A549 (cell line): ENCODE measurements at regions not wholly inside any gene's neighbourhood (a gene's known extent, or its start where the extent isn't known, plus 50 kb on each side); places are given as distances from the start of the nearest gene placed in this dataset.

Experiments
- ATAC-seq, 2 experiments: fragments of 200-7000 bp in 1 of 2; fragments of >200 bp in 1 of 2; cut with Nextera tagmentation in 1 of 2; cut with Tn5 transposase in 1 of 2; 3 replicates each; pipeline versions ENCODE4 v1.8.0 to v1.9.1; 2018 to 2020; ENCODE audit warnings: mild to moderate bottlenecking in 1 of 2, moderate library complexity in 1 of 2
- CTCF ChIA-PET: fragments of 300-600 bp; sonication (Branson Sonifier 250); formaldehyde crosslinking; extraction: SDS; loops from one replicate; lab custom pipeline; 2021; ENCODE audit warnings: antibody characterized with exemption, inconsistent platforms; lab: Yijun Ruan, JAX
- POLR2A ChIA-PET: fragments of 350-600 bp; formaldehyde crosslinking; extraction: SDS; loops from one replicate; lab custom pipeline; 2021; ENCODE audit warnings: antibody characterized with exemption, inconsistent platforms; lab: Yijun Ruan, JAX
- DNase-seq, 2 experiments: peaks; one replicate each; pipeline versions ENCODE4 v3.0.0 to v3.0.0-alpha.2; 2011 to 2016; ENCODE audit warnings: low read depth in 1 of 2, low spot score in 1 of 2
- FAIRE-seq: peaks from 2 replicates; lab custom pipeline; 2011; peaks lifted over from hg19 to GRCh38; lab: Jason Lieb, UNC
- H3K27ac ChIP-seq, 2 experiments: fragments of >200 bp; sonication (Bioruptor Twin); formaldehyde crosslinking; 3 replicates each; pipeline ENCODE4 v1.5.1; 2016 to 2017
- H3K4me1 ChIP-seq: fragments of >200 bp; sonication (Bioruptor Twin); formaldehyde crosslinking; 3 replicates; pipeline ENCODE4 v1.6.1; 2016
- H3K4me2 ChIP-seq: fragments of >200 bp; sonication (Bioruptor Twin); formaldehyde crosslinking; 3 replicates; pipeline ENCODE4 v1.6.1; 2016
- H3K4me3 ChIP-seq: fragments of >200 bp; sonication (Bioruptor Twin); formaldehyde crosslinking; 3 replicates; pipeline ENCODE4 v1.5.1; 2016
- H3K9me3 ChIP-seq: fragments of >200 bp; sonication (Bioruptor Twin); formaldehyde crosslinking; 3 replicates; pipeline ENCODE4 v1.6.1; 2016
- CHD4 ChIP-seq: fragments of 200-600 bp; sonication (generic); IDR thresholded peaks from 2 replicates; pipeline ENCODE4 v1.6.1; 2016; ENCODE audit warnings: antibody characterized with exemption, mild to moderate bottlenecking, borderline replicate concordance
- HOXB5 ChIP-seq: fragments of 250-450 bp; sonication (Bioruptor Pico); IDR thresholded peaks from 2 replicates; pipeline ENCODE4 v1.5.0; 2020; ENCODE audit warnings: mild to moderate bottlenecking, moderate library complexity
- JUNB ChIP-seq: fragments of >200 bp; sonication (Bioruptor Twin); formaldehyde crosslinking; IDR thresholded peaks from 2 replicates; pipeline ENCODE4 v1.6.1; 2016
- KDM5A ChIP-seq: fragments of 200-600 bp; sonication (generic); IDR thresholded peaks from 2 replicates; pipeline ENCODE4 v1.6.1; 2016; ENCODE audit warnings: antibody characterized with exemption, mild to moderate bottlenecking
- MAFK ChIP-seq: fragments of 450-650 bp; IDR thresholded peaks from 2 replicates; pipeline ENCODE4 v1.6.1; 2014; ENCODE audit not compliant: partially characterized antibody
- MAZ ChIP-seq: fragments of 150-350 bp; IDR thresholded peaks from 2 replicates; pipeline ENCODE4 v1.6.1; 2014; ENCODE audit warnings: antibody characterized with exemption, low read depth, low read length, borderline replicate concordance
- MYC ChIP-seq: IDR thresholded peaks from 2 replicates; pipeline ENCODE4 v1.6.1; 2012; ENCODE audit warnings: mild to moderate bottlenecking, inconsistent platforms, low read length, improper control_type of control experiment, borderline replicate concordance
- NPAS2 ChIP-seq: fragments of 250-450 bp; sonication (Bioruptor Pico); IDR thresholded peaks from 2 replicates; pipeline ENCODE4 v1.8.0; 2022; ENCODE audit warnings: mild to moderate bottlenecking, moderate library complexity, borderline replicate concordance
- PHF8 ChIP-seq: fragments of 200-600 bp; sonication (generic); IDR thresholded peaks from 2 replicates; pipeline ENCODE4 v1.6.1; 2016; ENCODE audit warnings: low read depth, mild to moderate bottlenecking, antibody characterized with exemption, moderate library complexity, borderline replicate concordance
- POLR2A ChIP-seq: IDR thresholded peaks from 2 replicates; pipeline ENCODE4 v1.6.1; 2012; ENCODE audit warnings: mild to moderate bottlenecking, low read length
- RARB ChIP-seq: fragments of 250-450 bp; sonication (Bioruptor Pico); IDR thresholded peaks from 2 replicates; pipeline ENCODE4 v1.8.0; 2021; ENCODE audit warnings: mild to moderate bottlenecking, moderate library complexity
- RCOR1 ChIP-seq: fragments of 150-350 bp; IDR thresholded peaks from 2 replicates; pipeline ENCODE4 v1.6.1; 2014; ENCODE audit warnings: antibody characterized with exemption, low read length, low read depth
- ZSCAN20 ChIP-seq: fragments of 250-450 bp; sonication (Bioruptor Pico); IDR thresholded peaks from 2 replicates; pipeline ENCODE4 v1.8.0; 2022; ENCODE audit warnings: mild to moderate bottlenecking, moderate library complexity
- whole genome bisulfite sequencing: methylation state at CpG from one replicate; pipeline ENCODE4 v1.1.6; 2017; ENCODE audit errors: missing lambda C conversion rate; 5-methylcytosine and 5-hydroxymethylcytosine counted together
- TF ChIP-seq, protein P1 (sequence below): fragments of >200 bp; sonication (Bioruptor Twin); formaldehyde crosslinking; IDR thresholded peaks from 3 replicates; pipeline ENCODE4 v1.6.1; 2016
- TF ChIP-seq, protein P2 (sequence below): fragments of 150-350 bp; IDR thresholded peaks from 2 replicates; pipeline ENCODE4 v1.6.1; 2014; ENCODE audit warnings: low read depth, mild to moderate bottlenecking, low read length

DNA sequence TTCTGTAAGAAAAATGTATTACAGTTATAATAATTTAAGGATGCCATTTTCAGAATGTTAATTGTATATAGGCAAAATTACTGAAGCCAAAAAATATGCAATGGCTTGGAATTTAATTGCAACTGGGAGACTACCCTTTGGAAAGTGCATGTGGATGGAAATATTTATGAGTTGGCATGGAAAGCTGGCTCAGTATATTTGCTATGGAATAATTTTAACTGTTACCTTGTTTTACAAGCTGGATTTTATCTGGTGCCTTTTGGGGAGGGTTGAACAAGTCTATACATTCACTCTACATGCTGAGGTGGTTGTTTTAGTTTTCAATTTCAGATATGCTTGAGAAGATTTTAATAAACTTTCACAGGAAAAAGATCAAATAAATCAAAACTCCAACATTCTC is 80.9 kb upstream of the ABCB5 start (continued):
- TF ChIP-seq, protein P1, sequence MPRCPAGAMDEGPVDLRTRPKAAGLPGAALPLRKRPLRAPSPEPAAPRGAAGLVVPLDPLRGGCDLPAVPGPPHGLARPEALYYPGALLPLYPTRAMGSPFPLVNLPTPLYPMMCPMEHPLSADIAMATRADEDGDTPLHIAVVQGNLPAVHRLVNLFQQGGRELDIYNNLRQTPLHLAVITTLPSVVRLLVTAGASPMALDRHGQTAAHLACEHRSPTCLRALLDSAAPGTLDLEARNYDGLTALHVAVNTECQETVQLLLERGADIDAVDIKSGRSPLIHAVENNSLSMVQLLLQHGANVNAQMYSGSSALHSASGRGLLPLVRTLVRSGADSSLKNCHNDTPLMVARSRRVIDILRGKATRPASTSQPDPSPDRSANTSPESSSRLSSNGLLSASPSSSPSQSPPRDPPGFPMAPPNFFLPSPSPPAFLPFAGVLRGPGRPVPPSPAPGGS = no peak
- TF ChIP-seq, protein P2, sequence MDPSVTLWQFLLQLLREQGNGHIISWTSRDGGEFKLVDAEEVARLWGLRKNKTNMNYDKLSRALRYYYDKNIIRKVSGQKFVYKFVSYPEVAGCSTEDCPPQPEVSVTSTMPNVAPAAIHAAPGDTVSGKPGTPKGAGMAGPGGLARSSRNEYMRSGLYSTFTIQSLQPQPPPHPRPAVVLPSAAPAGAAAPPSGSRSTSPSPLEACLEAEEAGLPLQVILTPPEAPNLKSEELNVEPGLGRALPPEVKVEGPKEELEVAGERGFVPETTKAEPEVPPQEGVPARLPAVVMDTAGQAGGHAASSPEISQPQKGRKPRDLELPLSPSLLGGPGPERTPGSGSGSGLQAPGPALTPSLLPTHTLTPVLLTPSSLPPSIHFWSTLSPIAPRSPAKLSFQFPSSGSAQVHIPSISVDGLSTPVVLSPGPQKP = no peak
- TF ChIP-seq MAZ = no peak
- no peak for TF ChIP-seq POLR2A
- TF ChIP-seq MAFK = no peak

DNA sequence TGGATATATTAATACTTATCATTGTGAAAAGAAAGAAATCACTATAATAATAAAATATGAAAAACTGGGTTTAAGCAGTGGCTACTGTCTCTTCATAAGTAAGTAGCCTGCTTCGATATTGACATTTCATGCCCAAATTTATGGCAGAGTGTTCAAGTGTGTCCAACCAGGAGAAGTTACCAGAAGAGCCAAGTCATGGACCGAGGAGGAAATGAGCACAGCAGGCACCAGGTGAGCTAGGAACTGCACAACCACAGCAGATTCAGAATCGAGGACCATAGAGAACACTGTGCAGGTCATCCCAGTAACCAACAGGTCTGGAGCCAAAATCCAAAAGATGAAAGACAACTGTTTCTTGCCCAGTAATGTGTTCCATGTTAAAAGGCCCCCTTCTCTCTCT is 79.9 kb upstream of the ABCB5 start:
- DNase-seq = no peak
- FAIRE-seq = no peak
- no peak for TF ChIP-seq JUNB
- H3K27ac ChIP-seq = no peak overlapping the region
- 3% methylated on average over 3 of the region's 3 CpGs for WGBS
- no peaks in the 10 kb centered on the region for H3K4me1 ChIP-seq
- H3K4me2 ChIP-seq = no peak overlapping the region
- no peak overlapping the region for H3K4me3 ChIP-seq
- ChIA-PET CTCF (no interaction called here), POLR2A (no interaction called here)
- no peak for ATAC-seq
- no peaks in the 10 kb centered on the region for H3K9me3 ChIP-seq

DNA sequence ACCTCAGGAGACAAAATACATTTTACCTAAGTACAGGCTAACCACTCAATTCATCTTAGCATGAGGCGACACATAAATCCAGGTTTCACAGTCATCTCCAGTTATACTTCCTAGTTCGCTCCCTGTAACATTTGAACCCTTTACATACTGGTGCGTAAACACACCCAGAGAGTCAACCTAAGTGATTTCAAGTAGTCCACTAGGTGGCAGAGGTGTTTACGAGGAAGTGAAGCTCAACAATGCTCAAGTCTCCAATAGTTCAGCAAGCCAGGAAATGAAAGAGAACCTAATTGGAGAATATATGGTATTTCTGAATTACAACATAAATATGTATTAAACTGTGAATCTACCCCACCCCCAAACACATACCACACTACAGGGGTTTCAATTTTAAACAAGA is 76.3 kb upstream of the ABCB5 start:
- FAIRE-seq (peak; percentile 28), DNase-seq (peak; percentile 4 to 52), ATAC-seq (peak in 1 of 2 experiments; percentile 53; a peak in 3 of 6 replicates)
- H3K4me2 ChIP-seq = no peak overlapping the region
- ChIA-PET CTCF (interaction anchor here (1.0 kb wide), 1 partner anchor 59 kb away, joined by 5 read pairs; no protein-coding TSS in a partner anchor), POLR2A (no interaction called here)
- no peak overlapping the region for H3K4me3 ChIP-seq
- 44% methylated on average over 4 of the region's 4 CpGs for WGBS
- no peaks in the 10 kb centered on the region for H3K9me3 ChIP-seq
- H3K27ac ChIP-seq = no peak overlapping the region
- TF ChIP-seq MYC = no peak
- H3K4me1 ChIP-seq = no peaks in the 10 kb centered on the region

DNA sequence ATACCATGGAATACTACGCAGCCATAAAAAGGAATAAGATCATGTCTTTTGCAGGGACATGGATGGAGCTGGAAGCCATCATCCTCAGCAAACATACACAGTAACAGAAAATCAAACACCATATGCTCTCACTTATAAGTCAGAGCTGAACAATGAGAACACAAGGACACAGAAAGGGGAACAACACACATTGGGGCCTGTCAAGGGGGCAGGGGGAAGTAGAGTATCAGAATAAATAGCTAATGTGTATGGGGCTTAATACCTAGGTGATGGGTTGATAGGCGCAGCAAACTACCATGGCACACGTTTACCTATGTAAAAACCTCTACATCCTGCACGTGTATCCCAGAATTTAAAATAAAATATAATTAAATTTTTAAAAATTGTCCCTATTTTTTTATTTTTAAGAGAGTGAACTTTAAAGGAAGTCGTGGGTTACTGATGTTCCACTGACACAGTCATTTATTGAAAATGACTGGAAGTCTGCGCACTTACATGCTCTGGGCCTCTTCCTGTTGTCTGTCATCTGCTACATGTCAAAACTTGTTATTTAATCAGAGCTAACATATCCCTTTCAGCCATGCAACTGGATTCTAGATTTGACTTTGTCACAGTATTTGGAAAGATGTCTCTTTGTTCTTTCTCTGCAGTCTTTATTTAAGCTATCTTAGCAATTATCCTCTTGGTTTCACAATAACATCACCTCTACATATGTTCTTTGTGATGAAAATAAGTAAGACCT is 73.7 kb upstream of the ABCB5 start:
- 46% methylated on average over 6 of the region's 6 CpGs for WGBS
- no peak for DNase-seq
- ChIA-PET POLR2A (no interaction called here), CTCF (no interaction called here)
- no peak overlapping the region for H3K27ac ChIP-seq
- no peak for FAIRE-seq
- H3K4me3 ChIP-seq = no peak overlapping the region
- no peak for ATAC-seq
- H3K9me3 ChIP-seq = no peaks in the 10 kb centered on the region
- no peak for TF ChIP-seq ZSCAN20 (CRISPR knock-in tag)
- TF ChIP-seq, protein P1 = no peak
- TF ChIP-seq HOXB5 (CRISPR knock-in tag) = no peak
- TF ChIP-seq POLR2A = no peak
- TF ChIP-seq CHD4 = no peak
- TF ChIP-seq KDM5A = no peak
- H3K4me1 ChIP-seq = no peaks in the 10 kb centered on the region
- H3K4me2 ChIP-seq = no peak overlapping the region

DNA sequence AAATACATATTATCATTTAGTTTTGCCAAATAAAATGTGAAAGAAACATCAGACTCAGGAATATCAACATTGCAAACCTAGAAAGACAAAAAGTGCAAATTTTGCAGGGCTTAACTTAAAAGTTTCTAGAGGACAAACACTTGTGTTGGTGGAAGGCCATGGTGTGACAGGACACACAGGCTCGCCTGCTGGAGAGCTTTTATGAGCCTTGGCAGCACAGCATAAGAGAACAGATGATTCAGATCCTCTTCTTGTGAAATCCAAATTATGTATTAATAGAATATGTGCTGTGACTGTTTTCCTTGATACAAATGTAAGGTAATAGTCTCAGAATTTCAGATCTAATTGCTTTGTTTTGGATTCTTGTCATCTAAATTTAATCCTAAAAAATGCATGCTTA is 72.9 kb upstream of the ABCB5 start:
- DNase-seq = no peak
- Histone ChIP-seq H3K4me3 (no peak overlapping the region), H3K4me1 (no peaks in the 10 kb centered on the region), H3K27ac (no peak overlapping the region), H3K9me3 (no peaks in the 10 kb centered on the region), H3K4me2 (no peak overlapping the region)
- ChIA-PET CTCF (no interaction called here), POLR2A (no interaction called here)
- TF ChIP-seq RCOR1 (no peak), PHF8 (no peak), RARB (no peak), NPAS2 (no peak), CHD4 (no peak)
- TF ChIP-seq, protein P2 = no peak
- TF ChIP-seq, protein P1 = no peak
- no peak for FAIRE-seq
- ATAC-seq = no peak
- WGBS = 13% methylated on average over 1 of the region's 1 CpG
